BJ (cell line): ENCODE measurements at regions not wholly inside any gene's neighbourhood (a gene's known extent, or its start where the extent isn't known, plus 50 kb on each side); places are given as distances from the start of the nearest gene placed in this dataset.

Source experiments
- CTCF ChIA-PET: fragments of 350-600 bp; formaldehyde crosslinking; extraction: SDS; loops from one replicate; lab custom pipeline; 2021; ENCODE audit warnings: antibody characterized with exemption, inconsistent platforms; lab: Yijun Ruan, JAX
- POLR2A ChIA-PET: fragments of 300-600 bp; sonication (Branson Sonifier 250); formaldehyde crosslinking; extraction: SDS; loops from one replicate; lab custom pipeline; 2021; ENCODE audit warnings: antibody characterized with exemption; lab: Charles Lee
- DNase-seq: peaks from one replicate; pipeline ENCODE4 v3.0.0-alpha.2; 2011; ENCODE audit warnings: low read depth
- H3K27me3 ChIP-seq: 2 replicates; pipeline ENCODE4 v1.6.0; 2011; ENCODE audit warnings: low read length; ENCODE audit not compliant: control insufficient read depth, insufficient read depth
- H3K36me3 ChIP-seq: 2 replicates; pipeline ENCODE4 v1.5.1; 2011; ENCODE audit warnings: low read length; ENCODE audit not compliant: control insufficient read depth, insufficient read depth
- H3K4me3 ChIP-seq: 2 replicates; pipeline ENCODE4 v1.5.1; 2011; ENCODE audit warnings: low read depth, mild to moderate bottlenecking, control low read depth, low read length
- CTCF ChIP-seq: IDR thresholded peaks from 2 replicates; pipeline ENCODE4 v1.5.1; 2011; ENCODE audit warnings: low read depth, mild to moderate bottlenecking, control low read depth, inconsistent platforms, low read length, moderate library complexity; ENCODE audit not compliant: insufficient read depth

- H3K27me3 ChIP-seq = no peaks in the 10 kb centered on the region
- no peak for TF ChIP-seq CTCF
- no peak overlapping the region for H3K4me3 ChIP-seq
- CTCF ChIA-PET = no interaction called here
- no peaks in the 10 kb centered on the region for H3K36me3 ChIP-seq
- DNase-seq = no peak
- POLR2A ChIA-PET = no interaction called here
Measured at GRCh38 chr12:97899956-97900355, 437.4 kb downstream of the RMST start.

- CTCF ChIA-PET = no interaction called here
- Histone ChIP-seq H3K27me3 (no peaks in the 10 kb centered on the region), H3K36me3 (no peaks in the 10 kb centered on the region), H3K4me3 (no peak overlapping the region)
- POLR2A ChIA-PET = no interaction called here
- no peak for TF ChIP-seq CTCF
- DNase-seq = no peak
Measured at GRCh38 chr12:97903356-97903755, 440.8 kb downstream of the RMST start.

- CTCF ChIA-PET = no interaction called here
- Histone ChIP-seq H3K36me3 (no peaks in the 10 kb centered on the region), H3K4me3 (no peak overlapping the region), H3K27me3 (no peaks in the 10 kb centered on the region)
- TF ChIP-seq CTCF = no peak
- POLR2A ChIA-PET = no interaction called here
- no peak for DNase-seq
Measured at GRCh38 chr12:97907504-97907903, 444.9 kb downstream of the RMST start.

GRCh38 chr12:97910559-97910958 is 448.0 kb downstream of the RMST start:
- CTCF ChIA-PET = no interaction called here

GRCh38 chr12:97912943-97913342 is 450.3 kb downstream of the RMST start:
- no peak for TF ChIP-seq CTCF
- ChIA-PET POLR2A (no interaction called here), CTCF (no interaction called here)
- Histone ChIP-seq H3K36me3 (no peaks in the 10 kb centered on the region), H3K27me3 (no peaks in the 10 kb centered on the region), H3K4me3 (no peak overlapping the region)
- DNase-seq = no peak

More at GRCh38 chr12:97910559-97910958, 448.0 kb downstream of the RMST start:
- H3K27me3 ChIP-seq = no peaks in the 10 kb centered on the region
- H3K4me3 ChIP-seq = no peak overlapping the region
- TF ChIP-seq CTCF = no peak
- no peak for DNase-seq
- POLR2A ChIA-PET = no interaction called here
- no peaks in the 10 kb centered on the region for H3K36me3 ChIP-seq
